Heart right ventricle (tissue), 16 donors: ENCODE measurements at regions not wholly inside any gene's neighbourhood (a gene's known extent, or its start where the extent isn't known, plus 50 kb on each side); places are given as distances from the start of the nearest gene placed in this dataset.
A peak's percentile ranks its signal among the peaks of the same experiment; 100 is the strongest.
"Not testable (repeated sequence)": the region's sequence is repeated elsewhere in the genome, so short reads cannot be mapped to it uniquely, and the experiment has no call there.

Experiments
- ATAC-seq, 8 donors: fragments of 200-7000 bp; cut with Tn5 transposase; one replicate each; pipeline ENCODE4 v1.9.1; 2020; ENCODE audit warnings: mild to moderate bottlenecking in 8 of 8, moderate library complexity in 8 of 8, moderate number of reproducible peaks in 1 of 8
- DNase-seq, 2 donors: peaks; one replicate each; pipeline ENCODE4 v3.0.0-alpha.2; 2020
- H3K27ac ChIP-seq, 10 donors: fragments of 200-600 bp; sonication (generic) in 2 of 10; one replicate each; pipeline versions ENCODE4 v1.5.0 to v1.8.0; 2020 to 2022; ENCODE audit warnings: mild to moderate bottlenecking in 3 of 10
- H3K27me3 ChIP-seq, 7 donors: fragments of 200-600 bp; one replicate each; pipeline ENCODE4 v1.8.0; 2021 to 2022; ENCODE audit warnings: mild to moderate bottlenecking in 2 of 7
- H3K36me3 ChIP-seq, 9 donors: fragments of 200-600 bp; sonication (generic) in 1 of 9; one replicate each; pipeline versions ENCODE4 v1.5.0 to v1.8.0; 2020 to 2022; ENCODE audit warnings: mild to moderate bottlenecking in 2 of 9
- H3K4me1 ChIP-seq, 9 donors: fragments of 200-600 bp; sonication (generic) in 1 of 9; one replicate each; pipeline versions ENCODE4 v1.5.0 to v1.8.0; 2020 to 2022; ENCODE audit warnings: mild to moderate bottlenecking in 4 of 9
- H3K4me3 ChIP-seq, 10 donors: fragments of 200-600 bp; sonication (generic) in 2 of 10; one replicate each; pipeline versions ENCODE4 v1.5.0 to v1.8.0; 2020 to 2022; ENCODE audit warnings: mild to moderate bottlenecking in 7 of 10, moderate library complexity in 2 of 10
- H3K9me3 ChIP-seq, 11 donors: fragments of 200-600 bp in 10 of 11; sonication (generic) in 2 of 11; one replicate each; pipeline versions ENCODE4 v1.5.0 to v1.8.0; 2013 to 2022; ENCODE audit warnings: mild to moderate bottlenecking in 2 of 11, control low read depth in 1 of 11, moderate library complexity in 1 of 11
- CTCF ChIP-seq, 9 donors: fragments of 200-600 bp; sonication (generic) in 2 of 9; IDR thresholded peaks; one replicate each; pipeline versions ENCODE4 v1.5.0 to v1.8.0; 2021 to 2022; ENCODE audit warnings: antibody characterized with exemption in 9 of 9, mild to moderate bottlenecking in 5 of 9, moderate library complexity in 1 of 9
- WGBS, 2 donors: extraction: QIAGEN DNeasy Blood & Tissue Kit; methylation state at CpG; one replicate each; pipeline ENCODE4 v1.1.7; 2013; ENCODE audit warnings: inconsistent platforms in 1 of 2; 5-methylcytosine and 5-hydroxymethylcytosine counted together
- intact Hi-C, 10 donors: fragments of 100-400 bp; cut with DNase I; formaldehyde crosslinking; loops; one replicate each; pipeline versions ENCODE4 v1.11.1 to v1.14.2; 2022
- donor health status: Arrhythmogenic right ventricular cardiomyopathy.
- donor health status: ischemic (EF 13 %, LVEDD 7.1; RV severe dilation, severe dysfunction).
- donor health status: healthy with polysubstance abuse.
- donor health status: DM: no; HTN: yes; CAD: no.
- donor health status: DM: no; HTN: no; CAD: no.
- donor health status: ischemic (EF 25% LVEDD 6.9; RV normal size, moderate dysfunction).
- donor health status: ischemic (EF 25% LVEDD 5.7; RV mildly dilated, moderate dysfunction).
- donor health status: healthy.
- donor health status: DM: yes; HTN: yes; CAD: no.
- donor health status: Ischemic cardiomyopathy.
- donor health status: ischemic (EF 35%, LVEDD 5.7; RV mildly dilated, moderate dysfunction).
- donor health status: nonischemic (EF 11% LVEDD 7.7; RV severe dilation, severe dysfunction).
- donor health status: DM: yes; HTN: yes; CAD: no.
- donor health status: PGD.
- donor health status: ischemic (EF 29% LVEDD 5.4; RV normal size, mild dysfunction).
- donor health status: nonischemic (EF 23%, LVEDD 6.1; RV moderate dilation, normal function).

- no peaks in the 10 kb centered on the region for H3K4me1 ChIP-seq
- 69 to 71% methylated on average over 2 of the region's 2 CpGs for WGBS, 2 donors
- ATAC-seq, result no peak
- intact Hi-C loops, result no loop called here
- DNase-seq, result no peak
- no peak for TF ChIP-seq CTCF (IDR thresholded peaks at IDR 0.05)
- H3K36me3 ChIP-seq, result no peaks in the 10 kb centered on the region
- H3K9me3 ChIP-seq, result no peaks in the 10 kb centered on the region
- H3K27me3 ChIP-seq, result peaks cover 0 to 69% (median 26%) of the 10 kb centered on the region in 7 donors
- no peak overlapping the region for H3K4me3 ChIP-seq
- no peak overlapping the region for H3K27ac ChIP-seq
These were observed 358.7 kb downstream of the RRAGC start for GRCh38 chr1:38500891-38501290.

GRCh38 chr1:38500352-38500751 is 359.2 kb downstream of the RRAGC start:
- no peak overlapping the region for H3K4me3 ChIP-seq
- H3K27ac ChIP-seq, result no peak overlapping the region
- ATAC-seq, result no peak
- no peaks in the 10 kb centered on the region for H3K4me1 ChIP-seq
- DNase-seq, result no peak
- WGBS, 2 donors, result 82 to 87% methylated on average over 2 of the region's 2 CpGs
- H3K9me3 ChIP-seq, result no peaks in the 10 kb centered on the region
- intact Hi-C loops, result no loop called here
- TF ChIP-seq CTCF (IDR thresholded peaks at IDR 0.05), result peak in 3 of 9 donors; percentile 16 to 36 (median 25)
- H3K36me3 ChIP-seq, result no peaks in the 10 kb centered on the region
- H3K27me3 ChIP-seq, result peaks cover 0 to 67% (median 26%) of the 10 kb centered on the region in 7 donors

GRCh38 chr1:38498686-38499085 is 360.9 kb downstream of the RRAGC start:
- H3K27ac ChIP-seq, result no peak overlapping the region
- H3K27me3 ChIP-seq, result peaks cover 0 to 52% (median 20%) of the 10 kb centered on the region in 7 donors
- TF ChIP-seq CTCF (IDR thresholded peaks at IDR 0.05), result no peak
- no peak for DNase-seq
- no peak overlapping the region for H3K4me3 ChIP-seq
- H3K4me1 ChIP-seq, result no peaks in the 10 kb centered on the region
- H3K36me3 ChIP-seq, result no peaks in the 10 kb centered on the region
- WGBS, 2 donors, result 36 to 44% methylated on average over 7 of the region's 7 CpGs
- no peak for ATAC-seq
- H3K9me3 ChIP-seq, result no peaks in the 10 kb centered on the region
- intact Hi-C loops, result no loop called here

GRCh38 chr1:38497921-38498656 is 361.5 kb downstream of the RRAGC start:
- 59 to 61% methylated on average over 7 of the region's 7 CpGs for WGBS, 2 donors
- H3K27ac ChIP-seq, result no peak overlapping the region
- no peak for ATAC-seq

GRCh38 chr1:38493306-38493705 is 366.3 kb downstream of the RRAGC start:
- WGBS, 2 donors, result 45 to 48% methylated on average over 3 of the region's 3 CpGs
- H3K36me3 ChIP-seq, H3K27ac ChIP-seq, H3K9me3 ChIP-seq, H3K4me1 ChIP-seq, intact Hi-C loops, DNase-seq, H3K4me3 ChIP-seq, ATAC-seq: not testable (repeated sequence)
- H3K27me3 ChIP-seq, result peaks cover 0 to 56% (median 24%) of the 10 kb centered on the region in 7 donors

More at GRCh38 chr1:38497921-38498656, 361.5 kb downstream of the RRAGC start:
- DNase-seq, result no peak
- Histone ChIP-seq H3K27me3 (peaks cover 0 to 46% (median 18%) of the 10 kb centered on the region in 7 donors), H3K36me3 (no peaks in the 10 kb centered on the region), H3K9me3 (no peaks in the 10 kb centered on the region), H3K4me3 (no peak overlapping the region), H3K4me1 (no peaks in the 10 kb centered on the region)
- intact Hi-C loops, result no loop called here
- TF ChIP-seq CTCF (IDR thresholded peaks at IDR 0.05), result no peak
